GM10266 (cell line): ENCODE measurements at regions not wholly inside any gene's neighbourhood (a gene's known extent, or its start where the extent isn't known, plus 50 kb on each side); places are given as distances from the start of the nearest gene placed in this dataset.
"Not testable (repeated sequence)": the region's sequence is repeated elsewhere in the genome, so short reads cannot be mapped to it uniquely, and the experiment has no call there.

Source experiments
- DNase-seq: peaks from one replicate; pipeline ENCODE4 v3.0.0; 2012; ENCODE audit errors: extremely low spot score
- CTCF ChIP-seq: IDR thresholded peaks from 2 replicates; pipeline ENCODE4 v1.5.1; 2012; ENCODE audit warnings: mild to moderate bottlenecking, low read depth; ENCODE audit not compliant: control insufficient read depth, insufficient read depth; ENCODE audit errors: missing control alignments

- TF ChIP-seq CTCF: no peak
- DNase-seq: no peak
Observed at GRCh38 chr17:31787857-31788570, 71.0 kb downstream of the COPRS start.

GRCh38 chr17:31786796-31787481, 72.1 kb downstream of the COPRS start:
- DNase-seq: no peak
- no peak for TF ChIP-seq CTCF

GRCh38 chr17:31780483-31780882, 78.6 kb downstream of the COPRS start:
- TF ChIP-seq CTCF: no peak
- DNase-seq: no peak

- no peak for TF ChIP-seq CTCF
- DNase-seq: no peak
Observed at GRCh38 chr17:31778523-31778922, 80.5 kb downstream of the COPRS start.

- not testable (repeated sequence) for DNase-seq
Observed at GRCh38 chr17:31771328-31771727, 87.7 kb downstream of the COPRS start.

GRCh38 chr17:31770501-31770900, 88.5 kb downstream of the COPRS start:
- DNase-seq: not testable (repeated sequence)

GRCh38 chr17:31761836-31762510, 97.1 kb downstream of the COPRS start:
- not testable (repeated sequence) for DNase-seq

- no peak for DNase-seq
- TF ChIP-seq CTCF: no peak
Observed at GRCh38 chr17:31758646-31759045, 100.4 kb downstream of the COPRS start.
